ENCODE measurements at regions not wholly inside any gene's neighbourhood (a gene's known extent, or its start where the extent isn't known, plus 50 kb on each side); places are given as distances from the start of the nearest gene placed in this dataset.

GRCh38 chr7:25884265-25884828 lies 267.7 kb upstream of the NFE2L3 start:
- H3K4me3 ChIP-seq (replicated peaks; ENCODE audit: low read depth, low read length), result no peak overlapping the region
- TF ChIP-seq, protein P1, sequence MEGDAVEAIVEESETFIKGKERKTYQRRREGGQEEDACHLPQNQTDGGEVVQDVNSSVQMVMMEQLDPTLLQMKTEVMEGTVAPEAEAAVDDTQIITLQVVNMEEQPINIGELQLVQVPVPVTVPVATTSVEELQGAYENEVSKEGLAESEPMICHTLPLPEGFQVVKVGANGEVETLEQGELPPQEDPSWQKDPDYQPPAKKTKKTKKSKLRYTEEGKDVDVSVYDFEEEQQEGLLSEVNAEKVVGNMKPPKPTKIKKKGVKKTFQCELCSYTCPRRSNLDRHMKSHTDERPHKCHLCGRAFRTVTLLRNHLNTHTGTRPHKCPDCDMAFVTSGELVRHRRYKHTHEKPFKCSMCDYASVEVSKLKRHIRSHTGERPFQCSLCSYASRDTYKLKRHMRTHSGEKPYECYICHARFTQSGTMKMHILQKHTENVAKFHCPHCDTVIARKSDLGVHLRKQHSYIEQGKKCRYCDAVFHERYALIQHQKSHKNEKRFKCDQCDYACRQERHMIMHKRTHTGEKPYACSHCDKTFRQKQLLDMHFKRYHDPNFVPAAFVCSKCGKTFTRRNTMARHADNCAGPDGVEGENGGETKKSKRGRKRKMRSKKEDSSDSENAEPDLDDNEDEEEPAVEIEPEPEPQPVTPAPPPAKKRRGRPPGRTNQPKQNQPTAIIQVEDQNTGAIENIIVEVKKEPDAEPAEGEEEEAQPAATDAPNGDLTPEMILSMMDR (IDR thresholded peaks at IDR 0.05; ENCODE audit: low read depth, low read length, missing control alignments), result no peak
- DNase-seq (ENCODE audit: extremely low read depth, low read depth), result no peak

- no peak for DNase-seq (ENCODE audit: extremely low read depth, low read depth)
- TF ChIP-seq, protein P1 (IDR thresholded peaks at IDR 0.05; ENCODE audit: low read depth, low read length, missing control alignments), result no peak
- no peak overlapping the region for H3K4me3 ChIP-seq (replicated peaks; ENCODE audit: low read depth, low read length)
Measured at GRCh38 chr7:25885057-25885576, 266.9 kb upstream of the NFE2L3 start.

- TF ChIP-seq, protein P1 (IDR thresholded peaks at IDR 0.05; ENCODE audit: low read depth, low read length, missing control alignments), result no peak
- no peak for DNase-seq (ENCODE audit: extremely low read depth, low read depth)
- no peak overlapping the region for H3K4me3 ChIP-seq (replicated peaks; ENCODE audit: low read depth, low read length)
Measured at GRCh38 chr7:25886387-25887240, 265.4 kb upstream of the NFE2L3 start.

- DNase-seq (ENCODE audit: extremely low read depth, low read depth), result no peak
- TF ChIP-seq, protein P1 (IDR thresholded peaks at IDR 0.05; ENCODE audit: low read depth, low read length, missing control alignments), result no peak
- H3K4me3 ChIP-seq (replicated peaks; ENCODE audit: low read depth, low read length), result no peak overlapping the region
Measured at GRCh38 chr7:25887266-25887665, 264.7 kb upstream of the NFE2L3 start.

DNA sequence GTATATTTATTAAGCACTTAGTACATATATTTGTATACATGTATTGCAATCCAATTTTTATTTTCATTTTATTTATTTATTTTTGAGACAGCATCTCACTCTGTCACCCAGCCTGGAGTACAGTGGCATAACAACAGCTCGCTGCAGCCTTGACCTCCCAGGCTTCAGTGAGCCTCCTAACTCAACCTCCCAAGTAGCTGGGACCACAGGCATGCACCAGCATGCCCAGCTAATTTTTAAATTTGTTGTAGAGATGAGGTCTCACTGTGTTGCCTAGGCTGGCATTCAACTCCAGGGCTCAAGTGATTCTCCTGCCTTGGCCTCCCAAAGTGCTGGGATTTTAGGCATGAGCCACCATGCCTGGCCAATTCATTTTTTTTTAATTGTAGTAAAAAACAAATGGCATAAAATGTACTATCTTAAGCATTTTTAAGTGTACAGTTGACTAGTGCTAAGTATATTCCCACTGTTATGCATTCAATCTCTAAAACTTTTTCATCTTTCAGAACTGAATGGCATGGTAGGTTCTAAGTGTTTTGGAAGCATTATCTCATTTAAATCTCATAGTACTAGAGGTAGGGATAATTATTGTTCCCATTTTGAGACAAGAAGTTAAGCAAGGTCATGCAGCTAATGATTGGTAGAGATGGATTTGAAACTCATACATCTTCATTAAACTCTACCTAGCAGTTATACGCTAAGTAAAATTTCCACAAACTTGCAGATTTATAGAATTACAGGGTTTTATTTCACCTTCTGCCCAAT lies 264.0 kb upstream of the NFE2L3 start:
- TF ChIP-seq, protein P1 (IDR thresholded peaks at IDR 0.05; ENCODE audit: low read depth, low read length, missing control alignments), result no peak
- no peak overlapping the region for H3K4me3 ChIP-seq (replicated peaks; ENCODE audit: low read depth, low read length)
- no peak for DNase-seq (ENCODE audit: extremely low read depth, low read depth)

GRCh38 chr7:25889765-25890164 lies 262.2 kb upstream of the NFE2L3 start:
- TF ChIP-seq, protein P1 (IDR thresholded peaks at IDR 0.05; ENCODE audit: low read depth, low read length, missing control alignments), result no peak
- H3K4me3 ChIP-seq (replicated peaks; ENCODE audit: low read depth, low read length), result no peak overlapping the region
- no peak for DNase-seq (ENCODE audit: extremely low read depth, low read depth)
